DOHH2 (cell line): ENCODE measurements at regions not wholly inside any gene's neighbourhood (a gene's known extent, or its start where the extent isn't known, plus 50 kb on each side); places are given as distances from the start of the nearest gene placed in this dataset.

Source experiments
- EZH2phosphoT487 ChIP-seq: fragments of 200-600 bp; sonication (generic); IDR thresholded peaks from 2 replicates; pipeline ENCODE4 v1.6.1; 2017; ENCODE audit warnings: borderline replicate concordance, mild to moderate bottlenecking, antibody characterized with exemption, low read length, moderate library complexity, mixed read lengths
- TF ChIP-seq, protein P1 (sequence below): fragments of 200-600 bp; sonication (generic); IDR thresholded peaks from one replicate; pipeline ENCODE4 v1.5.1; 2014; ENCODE audit warnings: antibody characterized with exemption, mild to moderate bottlenecking, low read depth, low read length; ENCODE audit not compliant: poor library complexity, severe bottlenecking

DNA sequence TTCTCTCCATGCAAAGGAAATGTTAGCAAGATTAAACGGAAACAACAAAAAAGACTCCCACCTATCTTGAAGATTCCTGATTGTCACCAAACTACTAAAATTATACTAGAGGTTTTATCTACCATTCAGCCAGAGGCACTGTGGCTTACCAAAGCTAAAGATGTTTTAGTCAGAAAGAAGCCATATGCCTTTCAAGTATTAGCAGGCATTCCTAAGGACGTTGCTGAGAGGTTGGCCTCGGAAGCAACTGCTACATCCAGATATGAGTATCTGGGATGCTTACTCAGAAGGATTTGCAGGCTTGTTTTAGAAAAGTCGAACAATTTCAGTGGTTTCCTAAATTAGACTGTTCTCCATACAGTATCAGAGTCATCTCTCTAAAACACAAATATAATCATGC is 88.3 kb upstream of the UBE2E3 start:
- TF ChIP-seq, protein P1, sequence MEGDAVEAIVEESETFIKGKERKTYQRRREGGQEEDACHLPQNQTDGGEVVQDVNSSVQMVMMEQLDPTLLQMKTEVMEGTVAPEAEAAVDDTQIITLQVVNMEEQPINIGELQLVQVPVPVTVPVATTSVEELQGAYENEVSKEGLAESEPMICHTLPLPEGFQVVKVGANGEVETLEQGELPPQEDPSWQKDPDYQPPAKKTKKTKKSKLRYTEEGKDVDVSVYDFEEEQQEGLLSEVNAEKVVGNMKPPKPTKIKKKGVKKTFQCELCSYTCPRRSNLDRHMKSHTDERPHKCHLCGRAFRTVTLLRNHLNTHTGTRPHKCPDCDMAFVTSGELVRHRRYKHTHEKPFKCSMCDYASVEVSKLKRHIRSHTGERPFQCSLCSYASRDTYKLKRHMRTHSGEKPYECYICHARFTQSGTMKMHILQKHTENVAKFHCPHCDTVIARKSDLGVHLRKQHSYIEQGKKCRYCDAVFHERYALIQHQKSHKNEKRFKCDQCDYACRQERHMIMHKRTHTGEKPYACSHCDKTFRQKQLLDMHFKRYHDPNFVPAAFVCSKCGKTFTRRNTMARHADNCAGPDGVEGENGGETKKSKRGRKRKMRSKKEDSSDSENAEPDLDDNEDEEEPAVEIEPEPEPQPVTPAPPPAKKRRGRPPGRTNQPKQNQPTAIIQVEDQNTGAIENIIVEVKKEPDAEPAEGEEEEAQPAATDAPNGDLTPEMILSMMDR, result no peak
- no peak for TF ChIP-seq EZH2phosphoT487
